Activated CD8-positive, alpha-beta memory T cell treated with anti-CD3 and anti-CD28 coated beads, Interleukin-2, amount 50 U/mL, for 24 hours (primary cell): ENCODE measurements at regions not wholly inside any gene's neighbourhood (a gene's known extent, or its start where the extent isn't known, plus 50 kb on each side); places are given as distances from the start of the nearest gene placed in this dataset.
"Not testable (repeated sequence)": the region's sequence is repeated elsewhere in the genome, so short reads cannot be mapped to it uniquely, and the experiment has no call there.

ENCODE experiments used
- DNase-seq: peaks from one replicate; pipeline ENCODE4 v3.0.0-alpha.2; 2020; ENCODE audit errors: extremely low read depth

- DNase-seq, result no peak
Observed at GRCh38 chr5:135182675-135183074, 148.6 kb upstream of the PITX1 start.

DNA sequence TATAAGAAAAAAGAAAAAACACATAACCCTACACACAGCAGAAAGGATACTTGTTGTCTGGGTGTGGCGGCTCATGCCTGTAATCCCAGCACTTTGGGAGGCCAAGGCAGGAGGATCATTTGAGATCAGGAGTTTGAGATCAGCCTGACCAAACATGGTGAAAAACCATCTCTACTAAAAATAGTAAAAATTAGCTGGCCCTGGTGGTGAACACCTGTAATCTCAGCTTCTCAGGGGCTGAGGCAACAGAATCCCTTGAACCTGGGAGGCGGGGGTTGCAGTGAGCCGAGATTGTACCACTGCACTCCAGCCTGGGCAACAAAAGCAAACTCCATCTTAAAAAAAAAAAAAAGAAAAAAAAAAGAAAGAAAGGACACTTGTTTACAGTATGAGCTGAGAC lies 147.6 kb upstream of the PITX1 start:
- DNase-seq, result no peak

DNA sequence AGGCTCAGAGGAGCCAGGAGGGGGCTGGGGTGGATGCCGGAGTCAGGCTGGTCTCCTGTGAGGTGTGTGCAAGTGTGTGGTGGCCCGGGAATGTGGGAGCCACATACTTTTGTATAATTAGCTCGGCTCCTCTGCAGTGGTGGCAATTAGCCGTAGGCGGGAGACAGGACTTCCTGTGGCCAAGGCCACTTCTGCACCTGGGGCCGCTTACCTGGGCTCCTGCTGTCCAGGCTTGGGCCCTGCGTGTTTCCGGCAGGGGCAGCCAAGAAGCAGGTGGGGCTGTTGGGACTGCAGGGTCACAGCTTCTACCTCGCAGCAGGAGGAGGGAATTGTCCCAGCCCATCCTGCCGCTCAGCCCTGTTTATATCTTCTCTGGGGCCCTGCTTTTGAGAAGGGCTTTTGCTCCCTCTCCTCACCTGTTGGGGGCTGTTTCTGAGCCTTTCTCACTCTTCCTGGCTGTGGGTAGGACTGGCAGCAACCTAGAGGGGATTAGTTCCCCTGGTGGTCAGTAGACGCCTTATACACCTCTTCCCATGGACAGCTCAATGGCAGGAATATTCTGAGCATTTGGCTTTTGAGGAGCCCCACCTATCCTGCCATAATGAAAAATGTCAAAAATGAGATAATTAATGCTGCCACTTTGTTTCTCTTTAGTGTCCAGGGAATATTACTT lies 145.4 kb upstream of the PITX1 start:
- DNase-seq, result no peak

DNA sequence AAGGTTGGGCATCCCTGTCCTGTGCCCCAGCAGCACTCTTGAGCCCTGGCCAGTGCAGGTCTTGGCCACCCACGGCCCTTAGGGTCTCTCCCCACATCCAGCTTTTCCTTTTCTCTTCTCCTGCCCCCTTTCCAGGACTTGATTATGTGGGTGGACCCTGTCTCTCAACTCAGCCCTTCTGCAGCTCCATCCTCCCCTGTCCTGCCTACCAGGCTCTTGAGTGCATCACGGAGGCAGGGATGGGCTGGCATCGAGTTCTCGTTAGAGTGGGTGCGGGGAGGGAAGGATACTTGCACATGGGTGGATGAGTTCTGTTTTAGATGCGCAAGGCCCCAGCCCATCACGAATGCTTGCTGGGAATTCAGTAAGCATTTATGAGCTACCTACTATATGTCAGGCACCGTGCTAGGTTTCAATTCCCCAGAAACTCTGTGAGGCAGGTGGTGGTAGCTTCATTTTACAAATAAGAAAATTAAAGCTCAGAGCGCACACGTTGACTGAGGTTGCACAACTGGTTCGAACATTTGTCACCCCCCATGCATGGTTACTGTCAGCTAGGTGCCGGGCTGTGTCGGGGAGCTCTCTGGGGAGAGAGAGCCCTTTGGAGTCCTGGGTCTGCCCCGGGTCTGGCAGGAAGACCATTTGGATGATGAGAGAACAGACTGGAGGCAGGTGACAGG lies 144.6 kb upstream of the PITX1 start:
- DNase-seq, result no peak

DNA sequence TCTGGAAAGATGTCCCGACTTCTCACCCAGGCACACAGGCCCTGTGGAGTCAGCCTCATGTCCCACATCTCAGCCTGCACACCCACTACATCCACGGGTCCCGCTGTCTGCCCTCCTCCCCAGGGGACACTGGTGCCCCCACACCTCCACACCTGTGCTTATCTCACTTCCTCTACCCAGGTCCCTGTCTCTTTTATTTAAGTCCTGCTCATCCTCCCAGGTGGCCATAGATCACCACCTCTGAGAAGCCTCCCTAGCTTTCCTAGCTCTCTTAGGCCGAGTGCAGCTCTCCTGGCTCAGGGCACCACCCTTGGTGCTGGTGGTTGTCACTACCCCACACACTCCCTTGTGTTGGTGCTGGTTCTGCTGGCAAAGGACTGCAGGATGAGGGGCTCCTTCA lies 143.6 kb upstream of the PITX1 start:
- no peak for DNase-seq

- no peak for DNase-seq
Observed at GRCh38 chr5:135176991-135177390, 143.0 kb upstream of the PITX1 start.

- DNase-seq, result no peak
Observed at GRCh38 chr5:135174315-135175096, 140.5 kb upstream of the PITX1 start.

DNA sequence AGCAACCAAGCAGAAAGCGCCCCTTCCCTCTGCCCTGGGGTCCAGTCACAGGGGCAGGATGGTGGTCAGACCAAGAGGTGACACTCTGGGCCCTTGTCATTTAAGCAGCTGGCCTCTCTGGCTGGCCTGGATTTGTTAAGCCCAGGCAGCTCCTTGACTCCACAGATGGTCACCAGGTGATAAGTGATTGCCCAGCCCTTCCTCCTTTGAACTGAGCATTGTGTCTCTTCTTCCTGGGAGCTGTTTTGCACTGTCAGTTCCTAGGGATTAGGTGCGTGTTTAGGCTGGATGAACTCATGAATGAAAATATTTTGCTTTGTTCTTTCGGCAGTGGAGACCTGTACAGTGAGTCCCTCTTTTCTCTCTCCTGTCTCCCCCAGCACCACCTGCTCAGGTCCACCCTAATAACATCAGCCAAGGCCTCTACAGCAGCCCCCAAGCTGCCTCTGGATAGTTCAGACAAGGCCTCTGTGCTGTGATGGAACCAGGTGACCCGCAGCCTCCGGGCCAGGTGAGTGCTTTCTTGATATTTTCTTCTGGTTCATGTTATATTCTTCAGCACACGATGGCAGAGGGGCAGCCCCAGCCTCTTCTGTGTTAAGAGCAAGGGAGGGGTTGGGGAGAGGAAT lies 139.7 kb upstream of the PITX1 start:
- no peak for DNase-seq

- DNase-seq, result no peak
Observed at GRCh38 chr5:135172718-135173117, 138.7 kb upstream of the PITX1 start.

DNA sequence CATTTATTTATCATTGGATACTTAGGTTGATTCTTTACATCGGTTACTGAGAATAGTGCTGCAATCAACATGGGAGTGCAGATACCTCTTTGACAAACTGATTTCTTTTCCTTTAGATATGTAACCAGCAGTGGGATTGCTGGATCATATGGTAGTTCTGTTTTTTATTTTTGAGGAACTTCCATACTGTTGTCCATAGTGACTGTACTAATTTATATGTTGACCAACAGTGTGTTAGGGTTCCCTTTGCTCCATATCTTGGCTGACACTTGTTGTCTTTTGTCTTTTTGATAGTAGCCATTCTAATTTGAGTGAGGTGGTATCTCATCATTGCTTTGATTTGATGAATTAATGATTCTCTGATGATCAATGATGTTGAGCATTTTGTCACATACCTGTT lies 137.3 kb upstream of the PITX1 start:
- DNase-seq, result no peak

GRCh38 chr5:135170500-135170899 lies 136.5 kb upstream of the PITX1 start:
- DNase-seq, result no peak

DNA sequence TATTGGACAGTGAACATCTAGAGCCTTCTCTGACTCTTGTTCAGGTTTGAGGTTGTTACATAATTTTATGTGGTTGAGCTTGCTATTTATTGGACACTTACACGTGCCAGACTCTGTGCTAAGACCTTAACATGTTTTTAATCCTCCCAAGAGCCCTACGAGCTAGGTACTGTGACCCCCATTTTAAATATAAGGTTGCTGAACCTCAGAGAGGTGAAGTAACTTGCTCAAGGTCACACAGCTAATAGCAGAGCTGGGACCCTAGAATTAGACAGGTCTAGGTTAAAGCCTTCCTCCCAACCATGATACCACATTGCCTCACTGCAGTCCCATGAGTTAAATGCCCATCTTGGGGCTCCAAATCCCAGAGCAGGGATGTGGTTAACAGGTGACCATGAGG lies 135.7 kb upstream of the PITX1 start:
- DNase-seq, result no peak

- DNase-seq, result no peak
Observed at GRCh38 chr5:135167634-135168033, 133.6 kb upstream of the PITX1 start.

DNA sequence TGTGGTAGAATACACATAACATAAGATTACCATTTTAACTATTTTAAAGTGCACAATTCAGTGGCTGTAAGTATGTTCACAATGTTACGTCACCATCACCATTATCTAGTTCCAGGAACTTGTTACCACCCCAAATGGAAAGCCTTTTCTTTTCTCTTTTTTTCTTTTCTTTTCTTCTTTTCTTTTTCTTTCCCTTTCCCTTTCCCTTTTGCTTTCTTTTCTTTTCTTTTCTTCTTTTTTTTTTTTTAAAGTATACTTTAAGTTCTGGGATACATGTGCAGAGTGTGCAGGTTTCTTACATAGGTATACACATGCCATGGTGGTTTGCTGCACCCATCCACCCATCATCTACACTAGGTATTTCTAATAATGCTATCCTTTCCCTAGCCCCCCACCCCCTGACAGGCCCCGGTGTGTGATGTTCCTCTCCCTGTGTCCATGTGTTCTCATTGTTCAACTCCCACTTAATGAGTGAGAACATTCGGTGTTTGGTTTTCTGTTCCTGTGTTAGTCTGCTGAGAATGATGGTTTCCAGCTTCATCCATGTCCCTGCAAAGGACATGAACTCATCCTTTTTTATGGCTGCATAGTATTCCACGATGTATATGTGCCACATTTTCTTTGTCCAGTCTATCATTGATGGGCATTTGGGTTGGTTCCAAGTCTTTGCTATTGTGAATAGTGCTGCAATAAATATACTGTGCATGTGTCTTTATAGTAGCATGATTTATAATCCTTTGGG lies 131.0 kb upstream of the PITX1 start:
- not testable (repeated sequence) for DNase-seq

DNA sequence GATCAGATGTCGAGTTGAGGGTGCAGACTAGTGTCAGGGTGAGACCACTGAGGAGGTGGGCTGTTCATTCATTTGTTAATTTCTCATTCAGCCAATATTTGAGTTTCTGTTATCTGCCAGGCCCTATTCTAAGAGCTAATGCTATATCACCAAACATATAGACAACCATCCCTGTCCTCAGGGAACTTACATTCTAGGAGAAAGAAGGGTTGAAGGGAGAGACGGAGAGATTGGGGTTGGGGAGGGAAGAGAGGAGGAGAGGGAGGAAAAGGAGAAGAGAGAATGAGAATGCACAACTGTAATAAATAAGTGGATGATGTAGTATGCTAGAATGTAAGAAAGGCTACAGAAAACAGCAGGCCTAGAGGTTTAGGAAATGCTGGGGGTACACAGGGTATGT lies 129.9 kb upstream of the PITX1 start:
- DNase-seq, result no peak

DNA sequence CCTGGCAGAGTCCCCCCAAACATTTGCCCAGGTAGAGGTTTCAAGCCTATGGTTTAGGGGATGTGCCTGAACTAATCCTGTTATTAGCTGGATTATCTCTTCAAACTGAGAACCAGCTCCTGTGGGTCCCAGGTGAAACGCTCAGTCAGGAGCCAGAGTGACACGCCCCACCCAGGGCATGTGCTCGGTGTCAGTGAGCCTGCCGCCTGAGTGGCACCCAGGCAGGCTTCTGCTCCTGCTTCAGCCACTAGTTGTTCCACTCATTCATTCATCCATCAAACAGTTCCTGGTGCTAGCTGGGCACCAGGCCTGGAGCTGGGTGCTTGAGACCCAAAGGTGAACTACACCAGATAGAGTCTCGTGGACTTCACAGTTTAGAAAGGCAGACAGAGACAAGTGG lies 129.4 kb upstream of the PITX1 start:
- no peak for DNase-seq

GRCh38 chr5:135162661-135163265 lies 128.7 kb upstream of the PITX1 start:
- no peak for DNase-seq

GRCh38 chr5:135161221-135161620 lies 127.2 kb upstream of the PITX1 start:
- DNase-seq, result no peak

DNA sequence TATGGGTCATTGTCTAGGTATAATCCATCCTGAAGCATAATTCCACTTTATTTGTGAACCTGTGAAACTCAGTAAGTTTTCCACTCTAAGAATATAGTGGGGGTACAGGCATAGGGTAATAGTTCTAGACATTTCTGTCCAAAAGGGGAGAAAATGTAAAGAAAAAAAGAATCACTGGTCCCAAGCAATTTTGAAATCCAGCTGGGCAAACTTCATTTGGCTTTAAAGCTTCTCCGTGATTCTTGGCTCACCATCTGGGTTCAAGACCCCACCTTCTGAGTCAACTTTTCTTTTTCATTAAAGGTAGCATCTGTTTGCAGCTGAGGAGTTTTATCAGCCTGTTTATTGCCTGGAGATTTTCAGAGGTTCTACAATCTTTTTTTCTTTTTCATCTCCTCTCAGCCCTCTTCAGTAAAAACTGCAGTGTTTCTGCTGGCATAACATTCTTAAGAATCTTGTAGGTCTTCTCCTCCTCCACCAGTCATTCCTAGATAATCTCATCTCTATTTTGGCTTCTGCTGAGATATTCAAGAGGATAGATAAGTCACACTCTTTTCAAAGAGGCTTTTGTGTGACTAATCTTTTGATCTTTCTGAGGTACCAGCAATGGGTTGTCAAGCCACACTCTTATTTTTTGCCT lies 126.1 kb upstream of the PITX1 start:
- no peak for DNase-seq

GRCh38 chr5:135159626-135160025 lies 125.6 kb upstream of the PITX1 start:
- DNase-seq, result no peak

GRCh38 chr5:135158982-135159381 lies 125.0 kb upstream of the PITX1 start:
- no peak for DNase-seq
